ENCODE measurements at regions not wholly inside any gene's neighbourhood (a gene's known extent, or its start where the extent isn't known, plus 50 kb on each side); places are given as distances from the start of the nearest gene placed in this dataset.
"Not testable (repeated sequence)": the region's sequence is repeated elsewhere in the genome, so short reads cannot be mapped to it uniquely, and the experiment has no call there.

- DNase-seq, result no peak
These were observed 194.6 kb downstream of the TM9SF2 start for GRCh38 chr13:99695857-99696256.

DNA sequence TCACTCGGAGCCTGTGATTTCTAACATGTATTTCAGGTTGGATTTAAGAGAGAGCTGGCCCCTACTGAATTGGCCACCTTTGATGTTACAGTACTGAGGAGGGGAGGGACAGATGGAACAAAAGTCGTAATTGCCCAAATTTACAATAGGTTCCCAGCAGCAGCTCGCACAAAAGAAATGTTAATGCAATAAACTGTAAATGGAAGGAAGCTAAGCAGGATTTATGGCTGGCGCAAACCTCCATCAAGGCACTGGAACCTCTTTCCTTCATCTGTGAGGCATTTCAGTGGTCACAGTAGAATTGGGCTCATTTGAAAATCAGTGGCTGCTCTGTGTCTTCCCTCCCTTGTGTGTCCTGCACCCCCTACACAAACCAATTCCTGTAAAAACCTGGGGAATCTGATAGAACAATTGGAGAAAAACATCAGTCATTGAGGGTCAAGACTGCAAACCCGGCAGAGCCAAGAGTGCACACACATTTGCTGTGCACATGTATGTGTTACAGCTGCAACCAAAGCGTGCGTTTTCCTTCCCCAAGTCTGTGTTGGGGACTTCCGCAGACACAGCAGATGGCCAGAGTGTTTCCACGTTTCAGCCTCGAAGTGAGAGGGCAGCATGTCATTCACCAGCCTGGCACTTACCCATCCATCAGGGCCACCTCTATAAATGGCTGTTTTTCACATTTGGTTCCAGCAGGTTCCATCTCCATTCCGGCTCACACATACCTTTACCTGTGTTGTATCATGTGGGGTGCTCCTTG, 192.8 kb downstream of the TM9SF2 start:
- no peak for DNase-seq

- no peak for DNase-seq
These were observed 192.1 kb downstream of the TM9SF2 start for GRCh38 chr13:99693351-99693750.

GRCh38 chr13:99692854-99693253, 191.6 kb downstream of the TM9SF2 start:
- no peak for DNase-seq

DNA sequence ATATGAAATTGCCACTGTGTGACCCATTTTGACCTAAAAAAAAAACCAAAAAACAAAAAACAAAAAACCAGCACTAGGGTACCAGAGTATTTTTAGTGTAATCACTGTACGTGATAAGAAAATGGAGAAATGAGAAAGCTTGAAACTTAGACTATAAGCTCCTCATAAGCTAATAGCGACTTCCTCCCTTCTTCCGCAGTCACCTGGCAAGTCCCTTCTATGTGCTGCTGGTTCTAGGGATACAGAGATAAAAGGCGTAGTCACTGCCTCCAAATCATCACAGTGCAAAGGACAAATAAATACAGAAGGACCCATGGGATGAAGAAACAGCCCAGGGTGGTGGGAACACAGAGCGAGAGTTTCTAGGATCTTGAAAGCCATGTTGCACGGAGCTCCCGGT, 190.3 kb downstream of the TM9SF2 start:
- no peak for DNase-seq

GRCh38 chr13:99690426-99691174, 189.3 kb downstream of the TM9SF2 start:
- no peak for DNase-seq

DNA sequence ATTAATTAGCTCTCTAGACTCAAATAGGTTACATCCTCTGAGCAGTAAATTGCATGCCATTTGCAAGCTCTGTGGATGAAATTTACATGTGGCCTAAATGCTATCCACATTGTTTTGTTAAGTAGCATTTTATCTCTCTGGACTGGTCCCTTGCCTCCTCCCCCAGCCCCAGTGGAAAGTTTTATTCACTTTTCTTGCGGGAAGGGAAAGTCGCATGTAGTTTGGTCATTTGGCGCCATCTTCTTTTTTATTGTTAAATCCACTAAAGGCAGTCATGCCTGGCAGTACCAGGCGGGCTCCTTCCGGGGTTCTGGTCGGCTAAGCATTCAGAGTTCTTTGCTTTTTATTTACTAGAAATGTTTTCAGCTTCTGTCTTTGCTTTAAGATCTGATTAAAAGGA, 188.7 kb downstream of the TM9SF2 start:
- DNase-seq, result no peak

- no peak for DNase-seq
These were observed 187.5 kb downstream of the TM9SF2 start for GRCh38 chr13:99688776-99689175.

- DNase-seq, result no peak
These were observed 186.6 kb downstream of the TM9SF2 start for GRCh38 chr13:99687723-99688397.

- no peak for DNase-seq
These were observed 185.7 kb downstream of the TM9SF2 start for GRCh38 chr13:99686944-99687411.

GRCh38 chr13:99686157-99686572, 184.9 kb downstream of the TM9SF2 start:
- DNase-seq, result no peak

DNA sequence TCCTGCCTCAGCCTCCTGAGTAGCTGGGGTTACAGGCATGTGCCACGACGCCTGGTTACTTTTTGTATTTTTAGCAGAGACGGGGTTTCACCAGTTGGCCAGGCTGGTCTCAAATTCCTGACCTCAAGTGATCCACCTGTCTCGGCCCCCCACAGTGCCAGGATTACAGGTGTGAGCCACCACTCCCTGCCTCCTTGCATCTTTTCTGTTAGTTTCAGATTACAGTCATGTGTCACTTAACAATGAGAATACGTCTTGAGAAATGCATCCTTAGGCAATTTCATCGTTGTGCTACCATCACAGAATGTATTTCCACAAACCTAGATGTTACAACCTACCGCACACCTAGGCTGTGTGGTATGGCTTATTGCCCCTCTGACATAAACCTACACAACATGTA, 180.4 kb downstream of the TM9SF2 start:
- DNase-seq, result no peak

DNA sequence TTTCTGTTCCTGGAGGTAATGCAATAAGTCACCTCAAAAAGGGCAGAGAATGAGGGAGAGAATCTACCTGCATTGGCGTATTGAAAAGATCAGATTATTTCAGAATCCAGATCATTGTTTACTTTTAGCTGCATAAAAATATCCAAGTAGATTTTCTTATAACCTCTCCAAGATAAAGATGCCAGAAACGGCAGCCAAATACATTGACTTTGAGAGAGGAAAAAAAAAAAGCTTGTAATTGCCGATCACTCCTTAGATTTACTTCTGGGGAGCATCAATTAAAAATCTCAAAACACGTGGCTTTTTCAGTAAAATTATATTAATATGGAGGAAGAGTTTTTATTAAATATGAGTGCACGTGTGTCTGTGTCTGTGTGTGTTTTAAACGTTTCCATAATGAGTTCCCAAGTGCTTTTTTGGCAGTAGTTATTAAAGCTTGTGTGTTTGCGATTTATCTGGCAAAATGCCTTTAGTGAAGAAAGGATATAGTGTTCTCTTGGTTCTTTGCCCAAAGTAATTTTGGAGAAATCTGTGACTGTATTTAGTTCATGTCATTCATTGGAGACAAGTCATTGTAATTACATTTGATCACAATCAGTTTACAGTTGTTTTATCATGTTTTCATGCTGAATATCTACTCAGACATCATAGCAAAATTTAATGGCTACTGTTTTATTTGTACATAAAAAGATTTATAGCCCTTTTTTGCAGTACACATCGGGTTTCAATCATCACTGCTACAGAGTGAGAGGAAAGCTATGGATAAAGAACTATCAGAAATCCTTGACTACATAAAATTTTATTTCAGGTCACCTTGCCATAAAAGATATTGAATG, 176.1 kb downstream of the TM9SF2 start:
- DNase-seq, result no peak

DNA sequence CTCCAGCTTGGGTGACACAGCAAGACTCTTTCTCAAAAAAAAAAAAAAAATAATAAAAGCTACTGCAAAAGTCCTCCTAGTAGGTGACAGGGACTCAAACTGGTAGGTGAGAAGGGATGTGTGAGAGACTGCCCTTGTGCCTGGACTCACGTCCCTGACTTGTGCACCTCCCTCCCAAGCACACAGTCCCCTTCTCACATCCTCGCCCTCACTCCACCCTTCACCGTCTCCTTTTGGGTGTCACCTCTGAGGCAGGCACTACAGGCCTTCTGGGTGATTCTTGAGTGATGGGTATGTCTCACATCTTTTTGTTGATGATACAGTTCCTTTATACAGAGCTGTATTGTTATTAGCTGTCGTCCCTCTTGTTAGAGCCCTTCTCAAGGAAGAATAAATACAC, 170.5 kb downstream of the TM9SF2 start:
- DNase-seq, result no peak

DNA sequence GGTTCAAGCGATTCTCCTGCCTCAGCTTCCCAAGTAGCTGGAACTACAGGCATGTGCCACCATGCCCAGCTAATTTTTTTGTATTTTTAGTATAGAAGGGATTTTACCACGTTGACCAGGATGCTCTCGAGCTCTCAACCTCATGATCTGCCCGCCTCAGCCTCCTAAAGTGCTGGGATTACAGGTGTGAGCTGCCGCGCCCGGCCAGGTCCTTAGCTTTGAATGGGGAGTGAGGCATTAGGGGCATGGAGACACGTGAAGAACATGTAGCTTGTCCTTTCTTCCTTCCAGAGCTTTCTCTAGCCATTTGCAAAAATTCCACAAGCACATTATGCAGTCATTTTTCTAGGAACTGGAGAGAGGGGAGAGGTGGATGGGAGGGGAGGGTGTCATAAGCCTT, 167.8 kb downstream of the TM9SF2 start:
- DNase-seq, result not testable (repeated sequence)

DNA sequence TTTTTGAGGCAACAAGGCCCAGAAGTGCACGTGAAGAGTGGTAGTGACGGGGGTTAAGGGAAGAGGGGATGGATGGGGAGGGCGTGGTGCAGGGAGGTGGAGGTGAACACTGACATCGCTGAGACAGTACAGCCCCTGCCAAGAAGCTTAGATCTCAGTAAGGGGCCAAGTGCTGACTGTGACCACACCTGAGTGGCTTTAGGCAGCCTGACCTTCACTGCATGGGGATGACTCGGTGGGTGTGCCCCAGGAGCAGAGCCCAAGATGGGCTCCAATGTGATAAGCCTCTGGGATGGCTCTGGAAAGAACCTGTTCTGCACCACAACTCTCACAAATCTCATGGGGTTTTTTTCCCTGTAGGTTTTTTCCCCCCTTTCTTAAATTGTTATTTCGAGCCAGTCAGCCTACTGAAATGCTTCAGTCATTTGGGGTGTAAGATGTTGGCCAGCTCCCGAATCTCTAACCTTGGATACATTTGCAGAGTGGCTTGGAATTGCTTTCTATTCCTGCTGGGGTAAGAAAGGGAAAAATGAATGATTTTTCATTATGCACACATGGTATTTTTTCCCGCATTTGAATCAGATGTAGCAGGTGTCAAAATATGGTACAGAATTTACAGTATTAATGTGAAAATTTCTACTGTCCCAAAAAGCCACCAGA, 165.0 kb downstream of the TM9SF2 start:
- no peak for DNase-seq

GRCh38 chr13:99665711-99666110, 164.4 kb downstream of the TM9SF2 start:
- DNase-seq, result no peak

DNA sequence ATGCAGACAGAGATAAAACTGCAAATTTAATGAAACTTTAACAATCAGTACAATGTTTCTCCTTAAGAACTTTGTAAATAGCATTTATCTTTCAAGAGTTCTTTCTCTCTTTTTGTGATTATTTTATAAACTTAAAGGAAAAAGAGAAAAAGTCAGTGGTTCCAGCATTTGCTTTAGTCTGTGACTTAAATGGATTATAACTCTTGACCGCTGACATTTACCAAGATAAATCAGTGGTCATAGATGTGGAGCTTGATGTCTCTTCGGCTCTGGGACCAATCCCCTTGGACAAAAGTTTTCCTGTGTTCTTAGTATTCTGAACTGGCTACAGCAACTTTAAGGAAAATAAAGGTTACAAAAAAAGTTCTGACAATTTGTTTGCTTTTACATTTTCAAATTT, 162.6 kb downstream of the TM9SF2 start:
- DNase-seq, result no peak

DNA sequence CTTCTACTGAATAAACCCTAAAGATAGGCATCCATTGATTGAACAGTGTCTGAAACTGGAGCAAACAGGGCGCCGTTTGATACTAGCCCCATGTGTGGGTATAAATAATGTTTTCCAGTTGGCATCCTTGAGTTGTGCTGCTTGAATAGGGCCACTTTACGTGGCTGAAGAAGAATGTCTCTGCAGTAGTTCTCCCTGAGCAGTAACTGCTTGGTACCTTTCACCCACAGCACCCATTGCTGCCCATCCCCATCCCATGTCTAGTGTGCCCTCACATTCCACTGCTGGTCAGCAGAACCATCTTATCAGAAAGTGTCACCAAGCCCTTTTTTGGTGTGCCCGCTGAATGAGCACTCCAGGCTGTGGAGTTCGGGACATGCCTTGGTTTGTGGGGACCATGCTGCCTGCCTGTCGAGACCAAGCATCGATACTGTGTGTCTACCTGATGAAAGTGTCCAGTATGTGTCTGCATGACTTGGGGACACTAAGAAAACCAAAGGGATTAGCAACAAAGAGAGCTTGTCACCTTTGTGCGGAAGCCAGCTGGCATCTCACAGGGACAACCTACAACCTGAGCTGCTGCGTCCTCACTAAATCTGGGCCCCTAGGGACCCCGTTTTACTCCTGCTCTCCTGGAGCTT, 162.0 kb downstream of the TM9SF2 start:
- no peak for DNase-seq

- DNase-seq, result no peak
These were observed 161.4 kb downstream of the TM9SF2 start for GRCh38 chr13:99662678-99663077.

DNA sequence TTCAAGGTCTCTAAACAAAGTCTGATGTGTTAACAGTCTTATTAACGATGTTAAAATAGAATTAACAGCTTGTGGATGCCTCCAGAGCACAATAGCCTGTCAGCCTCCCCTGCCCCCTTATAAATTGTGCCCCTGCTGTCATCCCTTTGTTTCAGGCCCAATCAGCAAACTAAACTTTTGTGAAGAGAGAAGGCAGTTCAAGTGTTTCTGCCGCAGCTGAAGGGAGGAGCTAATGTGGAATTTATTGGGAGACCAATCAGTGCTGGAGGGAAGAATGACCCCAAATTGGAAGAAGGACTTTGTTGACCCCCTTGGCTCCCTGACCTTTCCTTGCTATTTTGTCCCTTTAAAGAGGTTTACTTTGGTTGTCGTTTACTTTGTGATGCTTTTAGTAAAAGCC, 160.5 kb downstream of the TM9SF2 start:
- no peak for DNase-seq

Data from activated gamma-delta T cell (primary cell).